Lung (tissue), 11 donors: ENCODE measurements at regions not wholly inside any gene's neighbourhood (a gene's known extent, or its start where the extent isn't known, plus 50 kb on each side); places are given as distances from the start of the nearest gene placed in this dataset.

Experiments
- ATAC-seq: fragments of 200-7000 bp; cut with Tn5 transposase; one replicate; pipeline ENCODE4 v1.9.1; 2020; ENCODE audit warnings: moderate number of reproducible peaks; ENCODE audit not compliant: insufficient read depth, low FRiP score
- DNase-seq, 3 donors: peaks; one replicate each; pipeline ENCODE4 v3.0.0-alpha.2; 2013 to 2017
- H3K27ac ChIP-seq, 2 donors: one replicate each; pipeline ENCODE4 v1.5.1; 2013; ENCODE audit warnings: mild to moderate bottlenecking in 2 of 2, moderate library complexity in 2 of 2, control low read depth in 1 of 2, inconsistent platforms in 1 of 2, low read depth in 1 of 2, low read length in 1 of 2
- H3K27me3 ChIP-seq, 3 donors: one replicate each; pipeline ENCODE4 v1.5.1; 2013; ENCODE audit warnings: low read length in 2 of 3; ENCODE audit not compliant: control insufficient read depth in 3 of 3, insufficient read depth in 3 of 3
- H3K36me3 ChIP-seq, 4 donors: one replicate each; pipeline ENCODE4 v1.5.1; 2013; ENCODE audit warnings: low read length in 4 of 4, mild to moderate bottlenecking in 1 of 4, moderate library complexity in 1 of 4; ENCODE audit not compliant: control insufficient read depth in 4 of 4, insufficient read depth in 4 of 4
- H3K4me1 ChIP-seq, 5 donors: one replicate each; pipeline ENCODE4 v1.5.1; 2013; ENCODE audit warnings: low read length in 5 of 5, mild to moderate bottlenecking in 2 of 5, moderate library complexity in 1 of 5; ENCODE audit not compliant: control insufficient read depth in 5 of 5, insufficient read depth in 5 of 5
- H3K4me3 ChIP-seq: one replicate; pipeline ENCODE4 v1.5.1; 2013; ENCODE audit warnings: mild to moderate bottlenecking, control low read depth, moderate library complexity
- H3K9ac ChIP-seq, 2 donors: one replicate each; pipeline ENCODE4 v1.5.1; 2013; ENCODE audit warnings: low read length in 2 of 2, control low read depth in 1 of 2; ENCODE audit not compliant: insufficient read depth in 1 of 2
- H3K9me3 ChIP-seq, 4 donors: one replicate each; pipeline ENCODE4 v1.5.1; 2013; ENCODE audit warnings: low read length in 3 of 4, mild to moderate bottlenecking in 1 of 4, moderate library complexity in 1 of 4; ENCODE audit not compliant: control insufficient read depth in 4 of 4, insufficient read depth in 3 of 4
- WGBS, 2 donors: extraction: QIAGEN DNeasy Blood & Tissue Kit; methylation state at CpG; one replicate each; pipeline ENCODE4 v1.1.7; 2013; 5-methylcytosine and 5-hydroxymethylcytosine counted together
- TF ChIP-seq, protein P1 (sequence below): IDR thresholded peaks from 2 replicates; pipeline ENCODE4 v1.5.1; 2012; ENCODE audit warnings: mild to moderate bottlenecking; ENCODE audit errors: control extremely low read depth, extremely low read depth
- donor health status: control.
- donor health status: control.
- donor health status: Bipolar disorder and iron deficiency.
- donor health status: healthy.
- donor health status: DM: yes; HTN: yes; CAD: no.

DNA sequence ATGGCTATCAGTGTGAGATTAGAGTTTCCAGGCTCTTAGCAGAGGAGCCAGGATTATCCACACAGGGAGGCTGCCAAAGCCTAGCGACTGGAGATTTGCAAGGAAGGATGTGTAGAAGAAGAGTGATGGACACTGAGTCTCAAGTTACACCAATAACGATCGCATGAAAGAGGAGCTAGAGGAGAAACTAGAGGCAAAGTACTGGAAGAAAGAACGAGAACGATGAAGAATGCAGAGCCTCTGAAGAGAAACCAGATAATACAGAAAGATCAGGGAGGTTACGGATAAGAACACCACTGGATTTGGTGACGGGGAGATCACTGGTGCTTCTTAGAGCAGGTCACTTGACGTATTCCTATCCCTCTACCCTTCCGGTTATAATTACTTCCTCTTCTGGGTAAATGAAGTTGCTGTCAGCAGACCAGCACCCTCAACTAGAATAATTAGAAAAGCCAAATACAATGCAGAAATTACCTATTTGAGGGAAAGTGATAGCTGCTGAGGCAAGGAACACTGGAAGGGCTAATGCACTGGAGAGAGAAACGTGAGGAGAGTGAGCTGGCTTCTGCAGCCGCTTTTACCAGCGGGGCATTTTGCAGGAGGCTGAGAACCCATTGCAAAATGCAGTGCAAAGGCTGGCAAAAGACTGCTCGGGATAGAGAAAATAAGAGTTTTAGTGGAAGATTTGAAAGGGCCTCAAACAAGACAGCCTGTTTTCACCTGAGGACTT lies 93.1 kb upstream of the HIF1A start:
- no peaks in the 10 kb centered on the region for H3K36me3 ChIP-seq
- no peaks in the 10 kb centered on the region for H3K9me3 ChIP-seq
- no peak overlapping the region for H3K27ac ChIP-seq
- H3K9ac ChIP-seq = no peak overlapping the region
- H3K27me3 ChIP-seq = no peaks in the 10 kb centered on the region
- TF ChIP-seq, protein P1, sequence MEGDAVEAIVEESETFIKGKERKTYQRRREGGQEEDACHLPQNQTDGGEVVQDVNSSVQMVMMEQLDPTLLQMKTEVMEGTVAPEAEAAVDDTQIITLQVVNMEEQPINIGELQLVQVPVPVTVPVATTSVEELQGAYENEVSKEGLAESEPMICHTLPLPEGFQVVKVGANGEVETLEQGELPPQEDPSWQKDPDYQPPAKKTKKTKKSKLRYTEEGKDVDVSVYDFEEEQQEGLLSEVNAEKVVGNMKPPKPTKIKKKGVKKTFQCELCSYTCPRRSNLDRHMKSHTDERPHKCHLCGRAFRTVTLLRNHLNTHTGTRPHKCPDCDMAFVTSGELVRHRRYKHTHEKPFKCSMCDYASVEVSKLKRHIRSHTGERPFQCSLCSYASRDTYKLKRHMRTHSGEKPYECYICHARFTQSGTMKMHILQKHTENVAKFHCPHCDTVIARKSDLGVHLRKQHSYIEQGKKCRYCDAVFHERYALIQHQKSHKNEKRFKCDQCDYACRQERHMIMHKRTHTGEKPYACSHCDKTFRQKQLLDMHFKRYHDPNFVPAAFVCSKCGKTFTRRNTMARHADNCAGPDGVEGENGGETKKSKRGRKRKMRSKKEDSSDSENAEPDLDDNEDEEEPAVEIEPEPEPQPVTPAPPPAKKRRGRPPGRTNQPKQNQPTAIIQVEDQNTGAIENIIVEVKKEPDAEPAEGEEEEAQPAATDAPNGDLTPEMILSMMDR = no peak
- ATAC-seq (no peak), DNase-seq (no peak)
- H3K4me3 ChIP-seq = no peak overlapping the region
- 52 to 68% methylated on average over 13 of the region's 13 CpGs for WGBS, 2 donors
- H3K4me1 ChIP-seq = peaks cover 0 to 11% (median 0%) of the 10 kb centered on the region in 5 donors

DNA sequence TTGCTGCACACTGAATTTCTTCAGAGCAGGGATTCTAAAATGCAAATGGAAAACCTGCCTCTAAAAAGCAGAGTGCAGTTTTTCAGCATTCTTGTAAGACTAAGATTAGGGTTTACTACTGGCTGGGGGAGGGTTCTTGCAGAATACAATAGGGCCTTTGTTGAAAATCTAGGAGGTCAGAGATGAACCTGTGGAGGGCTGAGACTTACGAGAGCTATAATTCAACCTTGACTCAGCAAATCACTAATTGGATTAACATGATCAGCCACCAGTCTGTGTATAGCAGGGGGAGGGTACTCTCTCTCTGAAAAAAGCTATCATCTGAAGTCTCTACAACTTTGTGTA lies 92.6 kb upstream of the HIF1A start:
- Histone ChIP-seq H3K9me3 (no peaks in the 10 kb centered on the region), H3K4me3 (no peak overlapping the region), H3K4me1 (peaks cover 0 to 11% (median 4%) of the 10 kb centered on the region in 5 donors), H3K9ac (no peak overlapping the region), H3K27ac (no peak overlapping the region), H3K27me3 (no peaks in the 10 kb centered on the region), H3K36me3 (no peaks in the 10 kb centered on the region)
- TF ChIP-seq, protein P1 = no peak
- DNase-seq (peak in 1 of 3 donors; percentile 54), ATAC-seq (no peak)
- 58 to 78% methylated on average over 1 of the region's 1 CpG for WGBS, 2 donors

DNA sequence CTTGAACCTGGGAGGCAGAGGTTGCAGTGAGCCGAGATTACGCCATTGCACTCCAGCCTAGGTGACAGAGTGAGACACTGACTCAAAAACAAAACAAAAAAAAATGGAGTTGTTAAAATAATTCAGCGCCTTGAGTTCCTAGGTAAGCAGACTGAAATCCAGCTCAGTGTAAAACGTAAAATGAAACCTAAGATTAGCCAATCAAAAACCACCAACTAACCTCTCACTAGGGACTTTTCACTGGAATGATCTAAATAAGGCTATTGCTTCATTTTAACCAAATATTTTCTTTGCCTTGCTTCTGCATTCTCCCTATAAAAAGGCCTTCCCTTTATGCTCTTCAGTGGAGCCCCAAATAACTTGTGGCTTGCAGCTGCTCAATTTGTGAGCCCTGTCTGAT lies 91.6 kb upstream of the HIF1A start:
- Histone ChIP-seq H3K27me3 (no peaks in the 10 kb centered on the region), H3K27ac (no peak overlapping the region), H3K36me3 (no peaks in the 10 kb centered on the region), H3K4me1 (peaks cover 3 to 20% (median 7%) of the 10 kb centered on the region in 5 donors), H3K9ac (no peak overlapping the region), H3K4me3 (no peak overlapping the region), H3K9me3 (no peaks in the 10 kb centered on the region)
- no peak for DNase-seq
- WGBS, 2 donors = 69 to 80% methylated on average over 4 of the region's 4 CpGs
- no peak for ATAC-seq
- TF ChIP-seq, protein P1 = no peak
